WTC11 (cell line): ENCODE measurements at regions not wholly inside any gene's neighbourhood (a gene's known extent, or its start where the extent isn't known, plus 50 kb on each side); places are given as distances from the start of the nearest gene placed in this dataset.

Source experiments
- ATF1 ChIP-seq: sonication (generic); formaldehyde crosslinking; IDR thresholded peaks from 2 replicates; pipeline ENCODE4 v1.8.1; 2023; ENCODE audit warnings: mild to moderate bottlenecking, moderate library complexity, missing genetic modification reagents
- CTCF ChIP-seq: fragments of 200-600 bp; IDR thresholded peaks from 2 replicates; pipeline ENCODE4 v1.8.0; 2022; ENCODE audit warnings: antibody characterized with exemption
- TEAD4 ChIP-seq: sonication (generic); formaldehyde crosslinking; IDR thresholded peaks from 2 replicates; pipeline ENCODE4 v1.8.0; 2022; ENCODE audit warnings: mild to moderate bottlenecking, missing genetic modification reagents
- TF ChIP-seq, protein P1 (sequence below): sonication (generic); formaldehyde crosslinking; IDR thresholded peaks from 2 replicates; pipeline ENCODE4 v1.8.0; 2022; ENCODE audit warnings: mild to moderate bottlenecking, missing genetic modification reagents

GRCh38 chr13:22871231-22871630 is 309.5 kb upstream of the SGCG start:
- TF ChIP-seq TEAD4 (CRISPR knock-in tag): no peak
- TF ChIP-seq CTCF: no peak
- TF ChIP-seq, protein P1, sequence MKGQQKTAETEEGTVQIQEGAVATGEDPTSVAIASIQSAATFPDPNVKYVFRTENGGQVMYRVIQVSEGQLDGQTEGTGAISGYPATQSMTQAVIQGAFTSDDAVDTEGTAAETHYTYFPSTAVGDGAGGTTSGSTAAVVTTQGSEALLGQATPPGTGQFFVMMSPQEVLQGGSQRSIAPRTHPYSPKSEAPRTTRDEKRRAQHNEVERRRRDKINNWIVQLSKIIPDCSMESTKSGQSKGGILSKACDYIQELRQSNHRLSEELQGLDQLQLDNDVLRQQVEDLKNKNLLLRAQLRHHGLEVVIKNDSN: no peak
- no peak for TF ChIP-seq ATF1 (CRISPR knock-in tag)
